ENCODE measurements at regions not wholly inside any gene's neighbourhood (a gene's known extent, or its start where the extent isn't known, plus 50 kb on each side); places are given as distances from the start of the nearest gene placed in this dataset.

DNA sequence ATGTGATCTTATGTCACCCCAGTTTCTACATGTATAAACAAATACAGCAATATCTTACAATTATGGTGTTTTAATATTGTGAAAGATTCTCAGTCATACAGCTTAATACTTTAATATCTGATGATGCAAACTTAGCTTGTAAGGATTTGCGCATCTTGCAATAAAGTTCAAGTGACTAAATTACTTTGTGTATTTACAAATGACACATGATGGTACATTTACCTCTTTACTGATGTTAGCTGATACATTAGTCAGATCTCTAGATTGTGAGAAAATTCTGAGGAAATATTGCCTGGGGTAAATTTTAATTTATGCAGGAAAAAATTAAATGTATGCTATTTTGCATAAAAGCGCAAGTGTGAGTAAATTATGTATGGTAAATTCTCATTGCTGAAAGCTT, 418.8 kb upstream of the MMS22L start:
- TF ChIP-seq, protein P1, sequence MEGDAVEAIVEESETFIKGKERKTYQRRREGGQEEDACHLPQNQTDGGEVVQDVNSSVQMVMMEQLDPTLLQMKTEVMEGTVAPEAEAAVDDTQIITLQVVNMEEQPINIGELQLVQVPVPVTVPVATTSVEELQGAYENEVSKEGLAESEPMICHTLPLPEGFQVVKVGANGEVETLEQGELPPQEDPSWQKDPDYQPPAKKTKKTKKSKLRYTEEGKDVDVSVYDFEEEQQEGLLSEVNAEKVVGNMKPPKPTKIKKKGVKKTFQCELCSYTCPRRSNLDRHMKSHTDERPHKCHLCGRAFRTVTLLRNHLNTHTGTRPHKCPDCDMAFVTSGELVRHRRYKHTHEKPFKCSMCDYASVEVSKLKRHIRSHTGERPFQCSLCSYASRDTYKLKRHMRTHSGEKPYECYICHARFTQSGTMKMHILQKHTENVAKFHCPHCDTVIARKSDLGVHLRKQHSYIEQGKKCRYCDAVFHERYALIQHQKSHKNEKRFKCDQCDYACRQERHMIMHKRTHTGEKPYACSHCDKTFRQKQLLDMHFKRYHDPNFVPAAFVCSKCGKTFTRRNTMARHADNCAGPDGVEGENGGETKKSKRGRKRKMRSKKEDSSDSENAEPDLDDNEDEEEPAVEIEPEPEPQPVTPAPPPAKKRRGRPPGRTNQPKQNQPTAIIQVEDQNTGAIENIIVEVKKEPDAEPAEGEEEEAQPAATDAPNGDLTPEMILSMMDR (IDR thresholded peaks at IDR 0.05; ENCODE audit: insufficient read depth, low read length, poor library complexity, severe bottlenecking): no peak
- no peak for TF ChIP-seq EZH2phosphoT487 (conservative IDR thresholded peaks at IDR 0.05; ENCODE audit: low read length)
